ENCODE measurements at regions not wholly inside any gene's neighbourhood (a gene's known extent, or its start where the extent isn't known, plus 50 kb on each side); places are given as distances from the start of the nearest gene placed in this dataset.

- TF ChIP-seq CTCF (IDR thresholded peaks at IDR 0.05) (no peak), POLR2A (IDR thresholded peaks at IDR 0.05) (no peak), POLR2AphosphoS5 (IDR thresholded peaks at IDR 0.05) (no peak)
These were observed 71.0 kb upstream of the MDFIC2 start for GRCh38 chr3:70383360-70383831.
